GM06990 (cell line): ENCODE measurements at regions not wholly inside any gene's neighbourhood (a gene's known extent, or its start where the extent isn't known, plus 50 kb on each side); places are given as distances from the start of the nearest gene placed in this dataset.

ENCODE experiments used
- DNase-seq: peaks from one replicate; pipeline ENCODE4 v3.0.0-alpha.2; 2011; ENCODE audit not compliant: insufficient read length; ENCODE audit errors: extremely low read depth
- H3K27me3 ChIP-seq: replicated peaks from 2 replicates; pipeline ENCODE4 v1.6.0; 2011; ENCODE audit warnings: low read length; ENCODE audit not compliant: control insufficient read depth, insufficient read depth
- H3K36me3 ChIP-seq: 2 replicates; pipeline ENCODE4 v1.5.1; 2011; ENCODE audit warnings: low read length; ENCODE audit not compliant: control insufficient read depth, insufficient read depth
- H3K4me3 ChIP-seq: replicated peaks from 2 replicates; pipeline ENCODE4 v1.5.1; 2011; ENCODE audit warnings: low read depth, mild to moderate bottlenecking, control low read depth, low read length
- CTCF ChIP-seq: IDR thresholded peaks from 2 replicates; pipeline ENCODE4 v1.5.1; 2011; ENCODE audit warnings: low read length, control low read depth, mild to moderate bottlenecking, inconsistent platforms; ENCODE audit not compliant: insufficient read depth, poor library complexity, severe bottlenecking

GRCh38 chr10:106500041-106500924 lies 664.2 kb downstream of the SORCS1 start:
- no peak for TF ChIP-seq CTCF
- H3K36me3 ChIP-seq: no peaks in the 10 kb centered on the region
- H3K4me3 ChIP-seq: no peak overlapping the region
- no peak for DNase-seq
- no peaks in the 10 kb centered on the region for H3K27me3 ChIP-seq

GRCh38 chr10:106499448-106499847 lies 665.1 kb downstream of the SORCS1 start:
- H3K36me3 ChIP-seq: no peaks in the 10 kb centered on the region
- H3K4me3 ChIP-seq: no peak overlapping the region
- H3K27me3 ChIP-seq: no peaks in the 10 kb centered on the region
- no peak for TF ChIP-seq CTCF
- DNase-seq: no peak

GRCh38 chr10:106498675-106499074 lies 665.8 kb downstream of the SORCS1 start:
- no peaks in the 10 kb centered on the region for H3K27me3 ChIP-seq
- H3K4me3 ChIP-seq: no peak overlapping the region
- TF ChIP-seq CTCF: no peak
- no peaks in the 10 kb centered on the region for H3K36me3 ChIP-seq
- DNase-seq: no peak

GRCh38 chr10:106495931-106496330 lies 668.6 kb downstream of the SORCS1 start:
- DNase-seq: no peak
- no peak for TF ChIP-seq CTCF

GRCh38 chr10:106493751-106494150 lies 670.8 kb downstream of the SORCS1 start:
- TF ChIP-seq CTCF: no peak
- H3K36me3 ChIP-seq: no peaks in the 10 kb centered on the region
- H3K4me3 ChIP-seq: no peak overlapping the region
- no peaks in the 10 kb centered on the region for H3K27me3 ChIP-seq
- no peak for DNase-seq

More at GRCh38 chr10:106495931-106496330, 668.6 kb downstream of the SORCS1 start:
- H3K36me3 ChIP-seq: no peaks in the 10 kb centered on the region
- no peak overlapping the region for H3K4me3 ChIP-seq
- H3K27me3 ChIP-seq: no peaks in the 10 kb centered on the region

- Histone ChIP-seq H3K36me3 (no peaks in the 10 kb centered on the region), H3K27me3 (no peaks in the 10 kb centered on the region), H3K4me3 (no peak overlapping the region)
- no peak for DNase-seq
- no peak for TF ChIP-seq CTCF
Measured at GRCh38 chr10:106493226-106493625, 671.3 kb downstream of the SORCS1 start.
